G401.6 (cell line): ENCODE measurements at regions not wholly inside any gene's neighbourhood (a gene's known extent, or its start where the extent isn't known, plus 50 kb on each side); places are given as distances from the start of the nearest gene placed in this dataset.

Experiments used
- FAIRE-seq: peaks from 2 replicates; lab custom pipeline; 2012; peaks lifted over from hg19 to GRCh38; lab: Jason Lieb, UNC

DNA sequence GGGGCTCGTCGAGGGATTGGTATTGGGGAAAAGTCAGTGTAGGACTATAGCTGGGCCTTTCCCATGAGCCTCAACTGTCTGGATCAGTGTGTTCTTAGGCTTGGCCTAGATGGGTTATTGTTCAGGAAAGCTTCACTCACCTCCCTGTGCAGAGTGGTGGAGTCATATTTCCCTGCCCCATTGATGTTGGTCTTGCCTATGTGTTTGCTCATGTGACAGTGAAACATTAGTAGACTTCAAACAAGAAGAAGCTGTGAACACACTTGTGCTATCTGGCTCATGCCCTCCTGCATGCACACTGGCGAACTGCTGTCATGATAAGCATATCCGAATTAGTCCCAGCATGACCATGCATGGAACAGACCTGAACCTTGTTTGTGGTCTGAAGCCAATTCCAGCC is 171.1 kb downstream of the DHX35 start:
- no peak for FAIRE-seq

DNA sequence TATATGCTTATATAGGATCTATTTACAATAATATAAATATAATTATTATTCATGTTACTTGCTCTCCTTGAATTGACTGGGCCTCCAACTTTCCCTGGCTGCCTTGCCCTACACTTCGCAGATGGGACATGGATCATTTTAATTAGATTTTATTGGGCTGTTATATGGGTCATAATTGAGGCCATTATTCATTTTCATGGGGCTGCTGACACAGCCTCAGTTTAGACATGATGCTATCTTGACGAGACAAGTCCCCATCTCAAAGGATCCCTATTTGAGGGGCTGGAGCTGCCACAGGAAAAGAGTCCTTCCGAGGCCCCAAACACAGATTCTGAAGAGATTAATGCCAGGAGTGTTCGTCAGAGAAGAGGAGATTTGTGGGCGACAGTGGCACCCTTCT is 170.4 kb downstream of the DHX35 start:
- FAIRE-seq: no peak

GRCh38 chr20:39132093-39132492 is 169.9 kb downstream of the DHX35 start:
- FAIRE-seq: no peak

DNA sequence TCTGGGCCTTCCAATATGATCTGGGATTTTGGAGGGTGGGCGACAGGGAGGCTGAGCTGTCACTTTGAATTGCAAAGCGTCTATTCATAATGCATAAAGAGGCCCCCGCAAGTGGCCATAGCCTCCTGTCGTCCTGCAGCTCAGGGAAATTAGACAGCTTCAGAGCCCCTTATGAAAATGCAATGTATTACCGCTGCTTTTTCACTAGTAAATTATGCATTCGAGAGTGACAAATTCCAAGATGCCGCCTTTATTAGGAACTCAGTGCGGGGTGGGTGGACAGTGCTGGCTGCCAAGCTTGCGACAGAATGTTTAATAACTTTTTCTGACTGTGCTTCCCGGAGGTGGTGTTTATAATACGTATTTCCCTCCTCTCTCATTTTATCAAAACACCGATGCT is 168.5 kb downstream of the DHX35 start:
- FAIRE-seq: no peak

DNA sequence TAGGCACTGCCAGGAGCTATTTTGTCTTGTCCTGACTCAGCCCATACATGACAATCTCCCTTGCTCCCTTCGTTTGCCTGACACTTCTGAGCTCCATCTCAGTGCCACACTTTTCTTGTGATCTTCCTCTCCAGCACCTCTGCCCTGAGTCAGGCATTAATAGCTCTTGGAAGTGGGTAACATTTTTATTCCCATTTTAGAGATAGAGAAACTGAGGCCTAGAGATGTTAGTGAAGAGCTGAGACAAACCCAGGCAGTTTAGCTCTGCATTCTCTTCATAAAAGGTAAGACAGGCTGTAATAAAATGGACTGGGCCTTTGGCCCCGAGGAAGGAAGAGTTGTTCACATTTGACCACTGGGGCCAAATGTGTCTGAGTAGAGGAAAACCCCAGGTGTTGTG is 167.4 kb downstream of the DHX35 start:
- FAIRE-seq: no peak

- FAIRE-seq: no peak
Measured at GRCh38 chr20:39124064-39124463, 161.9 kb downstream of the DHX35 start.

- no peak for FAIRE-seq
Measured at GRCh38 chr20:39123185-39123557, 161.0 kb downstream of the DHX35 start.

- no peak for FAIRE-seq
Measured at GRCh38 chr20:39117491-39117890, 155.3 kb downstream of the DHX35 start.

DNA sequence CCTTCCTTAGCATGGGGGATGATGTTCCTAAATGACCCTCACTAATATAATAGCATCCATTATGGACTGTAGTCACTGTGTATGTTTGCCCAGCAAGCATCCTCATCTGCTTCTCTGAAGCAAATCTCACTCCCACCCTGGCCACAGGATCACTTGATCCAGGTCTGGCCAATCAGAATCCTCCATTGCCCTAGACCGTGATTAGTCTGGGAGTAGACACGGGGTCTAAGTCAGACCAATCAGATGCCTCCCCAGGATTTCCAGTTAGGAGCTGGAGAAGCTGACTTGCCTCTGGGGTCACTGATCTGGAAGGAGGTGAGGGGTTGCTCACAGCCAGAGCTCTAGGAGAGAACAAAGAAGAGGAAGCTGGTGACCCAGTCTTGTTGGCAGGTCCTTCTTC is 153.9 kb downstream of the DHX35 start:
- no peak for FAIRE-seq

- FAIRE-seq: no peak
Measured at GRCh38 chr20:39112178-39112743, 150.1 kb downstream of the DHX35 start.

DNA sequence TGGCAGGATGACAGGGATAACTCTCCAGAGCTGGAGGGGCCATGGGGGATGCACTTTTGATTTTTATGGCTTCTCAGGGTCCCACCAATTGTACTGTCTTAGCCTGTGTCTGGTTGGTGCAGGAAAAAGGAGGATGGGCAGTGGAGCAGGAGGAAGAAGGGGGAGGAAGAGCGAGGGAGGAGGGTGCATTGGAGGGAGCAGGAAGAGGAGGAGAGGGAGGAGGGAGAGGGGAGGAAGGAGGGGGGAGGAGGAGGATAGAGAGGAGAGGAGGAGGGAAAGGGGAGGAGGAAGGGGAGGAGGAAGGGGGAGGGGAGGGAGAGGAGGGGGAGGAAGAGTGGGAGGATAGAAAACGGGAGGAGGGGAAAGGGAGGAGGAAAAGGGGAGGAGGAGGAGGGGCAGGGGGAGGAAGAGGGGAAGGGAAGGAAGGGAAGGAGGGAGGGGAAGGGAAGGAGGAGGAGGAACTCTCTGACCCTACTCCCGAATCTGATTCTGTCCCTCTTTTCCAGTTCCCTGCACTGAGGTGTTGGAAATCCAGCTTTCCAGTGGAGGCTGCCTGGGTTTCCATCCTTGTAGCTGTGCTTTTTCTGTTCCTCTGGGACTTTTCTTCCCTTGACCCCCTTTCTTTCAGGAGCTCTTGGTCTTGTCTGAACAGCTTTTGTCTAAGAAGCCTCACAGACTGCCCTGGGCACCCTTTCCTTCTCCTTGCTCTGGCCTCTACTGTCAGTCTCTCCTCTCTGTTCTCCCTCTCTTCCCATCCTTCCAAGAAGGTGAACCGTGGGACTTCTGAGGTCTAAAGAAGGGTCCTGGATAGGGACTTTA is 149.4 kb downstream of the DHX35 start:
- FAIRE-seq: no peak

DNA sequence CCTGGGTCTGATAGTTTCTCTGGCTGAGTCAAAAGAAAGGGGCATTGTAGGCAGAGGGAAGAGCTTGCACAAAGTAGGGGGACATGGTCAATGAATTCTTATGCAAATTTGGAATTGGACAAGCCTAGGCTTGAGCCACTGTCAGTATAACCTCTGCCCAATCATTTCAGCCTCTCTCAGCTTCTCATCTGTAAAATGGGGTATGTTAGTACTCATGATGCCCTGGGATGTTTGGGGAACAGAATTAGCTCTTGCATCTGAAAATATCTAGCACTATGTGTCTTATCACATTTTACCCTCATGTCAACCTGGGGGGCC is 148.6 kb downstream of the DHX35 start:
- no peak for FAIRE-seq

DNA sequence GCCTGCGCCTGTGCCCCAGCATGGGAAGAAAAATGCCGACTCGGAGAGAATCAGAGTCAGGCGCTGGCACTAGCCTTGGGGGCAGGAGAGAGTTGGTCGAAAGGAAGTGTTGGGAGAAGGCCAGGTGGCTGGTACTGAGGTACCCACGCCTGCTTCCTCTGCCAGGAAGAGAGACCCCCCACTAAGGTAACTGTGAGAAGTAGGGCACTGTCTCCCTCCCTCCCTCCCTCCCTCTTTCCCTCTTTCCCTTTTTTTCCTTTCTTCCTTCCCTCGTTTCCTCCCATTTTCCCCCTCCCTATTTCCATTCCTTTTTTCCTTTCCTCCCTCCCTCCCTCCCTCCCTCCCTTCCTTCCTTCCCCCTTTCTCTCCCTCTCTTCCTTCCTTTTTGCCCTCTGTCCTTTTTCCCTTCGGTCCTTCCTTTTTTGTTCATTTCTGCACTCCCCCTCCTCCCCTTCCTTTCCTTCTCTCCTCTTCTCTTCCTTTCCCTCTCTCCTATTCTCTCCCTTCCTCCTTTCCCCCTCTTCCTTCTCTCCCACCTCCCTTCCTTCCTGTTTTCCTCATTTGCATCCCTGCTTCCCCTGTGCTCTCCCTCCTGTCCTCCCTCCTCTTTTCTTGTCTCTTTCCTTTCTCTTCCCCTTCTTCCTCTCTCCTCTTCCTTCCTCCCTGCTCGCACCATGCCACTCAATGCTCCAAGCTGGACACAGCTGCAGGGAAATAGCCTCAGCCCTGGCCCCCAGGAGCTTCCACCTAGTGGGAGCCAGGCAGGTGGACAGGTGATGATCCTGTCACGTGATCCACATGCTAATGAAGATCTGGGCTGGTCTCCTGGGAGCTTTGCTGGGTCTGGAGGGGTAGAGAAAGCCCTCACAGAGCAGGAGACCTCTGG is 148.0 kb downstream of the DHX35 start:
- no peak for FAIRE-seq

- FAIRE-seq: no peak
Measured at GRCh38 chr20:39108746-39109145, 146.6 kb downstream of the DHX35 start.

- FAIRE-seq: no peak
Measured at GRCh38 chr20:39107741-39108140, 145.6 kb downstream of the DHX35 start.

GRCh38 chr20:39106791-39107190 is 144.6 kb downstream of the DHX35 start:
- no peak for FAIRE-seq

- no peak for FAIRE-seq
Measured at GRCh38 chr20:39105551-39105950, 143.4 kb downstream of the DHX35 start.

- no peak for FAIRE-seq
Measured at GRCh38 chr20:39103732-39104131, 141.6 kb downstream of the DHX35 start.

- FAIRE-seq: no peak
Measured at GRCh38 chr20:39103305-39103704, 141.2 kb downstream of the DHX35 start.

DNA sequence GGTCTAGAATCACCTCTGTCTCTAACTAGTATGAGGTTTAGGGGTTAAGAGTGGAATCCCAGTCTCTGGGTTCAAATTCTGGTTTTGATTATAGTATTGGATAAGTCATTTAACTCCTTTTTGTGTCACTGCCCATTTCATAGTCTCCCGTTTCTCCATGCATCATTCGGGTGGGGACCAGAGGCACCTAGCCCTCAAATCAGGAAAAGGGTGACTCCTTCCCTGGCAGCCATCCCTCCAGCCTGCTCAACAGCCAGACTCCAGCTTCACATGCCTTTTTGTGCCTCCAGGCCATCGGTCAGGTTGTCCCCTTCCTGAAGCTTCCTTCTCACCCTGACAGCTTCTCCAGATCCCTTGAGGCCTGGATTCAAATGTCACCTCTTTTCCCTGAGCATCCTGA is 139.8 kb downstream of the DHX35 start:
- no peak for FAIRE-seq

DNA sequence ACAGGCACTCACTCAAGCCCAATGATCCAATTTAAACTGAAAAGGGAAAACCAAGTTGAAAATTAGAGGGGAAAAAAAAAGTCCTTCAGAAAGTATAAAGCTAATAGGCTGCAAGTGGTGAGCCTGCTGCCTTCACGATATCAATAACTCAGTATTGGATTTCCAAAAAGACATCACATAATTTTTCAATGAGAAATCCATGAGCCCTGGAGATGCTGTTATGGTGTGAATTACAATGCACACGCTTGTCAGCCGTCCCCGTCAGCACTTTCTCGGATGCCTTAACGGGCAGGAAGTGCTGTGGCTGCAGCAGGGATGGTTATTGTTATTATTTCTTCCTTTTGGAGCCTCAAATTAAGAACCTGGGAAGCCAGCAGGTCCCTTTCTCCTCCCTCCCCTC is 138.5 kb downstream of the DHX35 start:
- FAIRE-seq: no peak

DNA sequence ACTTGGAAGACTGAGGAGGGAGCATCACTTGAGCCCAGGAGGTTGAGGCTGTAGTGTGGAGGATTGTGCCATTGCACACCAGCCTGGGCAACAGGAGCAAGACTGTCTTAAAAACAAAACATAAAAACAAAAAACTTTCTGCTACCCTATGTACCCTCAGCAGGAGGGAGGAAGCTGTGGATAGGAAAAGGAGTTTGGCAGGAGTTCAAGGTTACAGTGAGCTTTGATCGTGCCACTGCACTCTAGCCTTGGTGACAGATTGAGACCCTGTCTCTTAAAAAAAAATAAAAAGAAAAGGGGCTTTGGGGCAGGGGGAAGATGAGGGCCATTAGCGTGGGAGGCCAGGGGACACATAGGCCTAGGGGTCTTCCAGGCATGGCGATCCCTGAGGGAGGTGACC is 135.7 kb downstream of the DHX35 start:
- FAIRE-seq: no peak

DNA sequence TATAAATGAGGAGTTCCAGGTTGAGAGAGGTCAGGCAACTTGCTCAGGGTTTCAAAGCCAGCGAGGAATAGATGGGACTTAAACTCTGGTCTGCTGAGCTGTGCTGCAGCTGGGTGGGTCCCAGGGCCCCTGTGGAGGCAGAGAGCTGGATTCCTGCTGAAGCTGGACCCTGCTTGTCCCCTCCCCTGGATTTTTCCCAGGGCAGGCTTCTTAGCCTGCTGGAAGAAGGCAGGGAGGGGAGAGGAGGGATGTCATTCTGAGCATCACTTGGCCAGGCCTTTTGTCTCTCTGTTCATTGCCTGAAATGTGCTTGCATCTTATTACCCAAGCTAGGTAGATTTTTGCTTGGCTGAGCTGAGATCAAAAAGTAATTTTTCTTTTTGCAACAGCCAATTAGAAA is 133.7 kb downstream of the DHX35 start:
- no peak for FAIRE-seq

DNA sequence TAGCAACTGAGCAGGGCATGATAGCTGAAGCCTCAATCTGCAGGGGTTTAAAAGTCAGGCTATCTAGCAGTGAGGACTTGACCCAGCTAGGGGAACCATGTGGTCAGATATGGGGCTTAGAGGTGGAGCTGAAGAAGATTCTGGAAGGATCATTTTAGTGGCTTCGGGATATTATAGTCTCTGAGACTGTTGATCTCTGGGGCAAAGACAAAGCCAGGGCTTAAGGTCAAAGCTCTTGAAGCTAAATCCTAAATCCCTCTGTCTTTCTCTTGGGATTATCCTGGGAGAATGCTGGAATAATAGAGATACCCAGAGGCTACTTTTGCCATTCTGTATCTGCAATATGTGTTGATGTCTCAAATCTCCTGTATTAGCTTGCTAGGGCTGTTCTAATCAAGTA is 132.2 kb downstream of the DHX35 start:
- FAIRE-seq: no peak
